Endothelial cell of umbilical vein (primary cell): ENCODE measurements at regions not wholly inside any gene's neighbourhood (a gene's known extent, or its start where the extent isn't known, plus 50 kb on each side); places are given as distances from the start of the nearest gene placed in this dataset.

Experiments
- BruUV-seq: library from RNA; stranded (reverse); fragments of 400-500 nt; replicated peaks from 2 replicates; lab custom pipeline; 2021; lab: Mats Ljungman, UMichigan
- CTCF ChIA-PET: fragments of 300-600, 350-600 bp; sonication (Branson Sonifier 250); formaldehyde crosslinking; loops from one replicate; lab custom pipeline; 2021; ENCODE audit warnings: antibody characterized with exemption, inconsistent platforms; lab: Charles Lee
- POLR2A ChIA-PET: fragments of 300-600, 350-600 bp; sonication (Branson Sonifier 250); formaldehyde crosslinking; loops from one replicate; lab custom pipeline; 2021; ENCODE audit warnings: antibody characterized with exemption, inconsistent platforms; lab: Charles Lee
- DNase-seq: peaks from one replicate; pipeline ENCODE4 v3.0.0-alpha.2; 2011; ENCODE audit warnings: low read depth, low spot score
- FAIRE-seq: peaks from 2 replicates; lab custom pipeline; 2011; peaks lifted over from hg19 to GRCh38; lab: Jason Lieb, UNC
- H2AFZ ChIP-seq: 2 replicates; pipeline ENCODE4 v1.6.0; 2012; ENCODE audit warnings: low read depth, low read length, control low read depth, inconsistent platforms
- H3K27ac ChIP-seq: 2 replicates; pipeline ENCODE4 v1.5.1; 2011; ENCODE audit warnings: low read depth, mild to moderate bottlenecking, control low read depth, low read length, moderate library complexity; ENCODE audit not compliant: insufficient read depth
- H3K27me3 ChIP-seq, 2 experiments: 2 replicates each; pipeline versions ENCODE4 v1.6.0 to v1.6.1; 2011; ENCODE audit warnings: low read length in 2 of 2, mixed read lengths in 1 of 2; ENCODE audit not compliant: control insufficient read depth in 2 of 2, insufficient read depth in 2 of 2
- H3K36me3 ChIP-seq, 2 experiments: 2 replicates in 1 of 2; 3 replicates in 1 of 2; pipeline ENCODE4 v1.5.1; 2011; ENCODE audit warnings: low read length in 2 of 2, mild to moderate bottlenecking in 1 of 2, moderate library complexity in 1 of 2; ENCODE audit not compliant: control insufficient read depth in 2 of 2, insufficient read depth in 2 of 2; ENCODE audit errors: extremely low read depth in 1 of 2
- H3K4me1 ChIP-seq: 3 replicates; pipeline ENCODE4 v1.5.1; 2011; ENCODE audit warnings: mild to moderate bottlenecking, low read length; ENCODE audit not compliant: control insufficient read depth, insufficient read depth; ENCODE audit errors: extremely low read depth
- H3K4me2 ChIP-seq: 2 replicates; pipeline ENCODE4 v1.6.1; 2011; ENCODE audit warnings: low read length, control low read depth, mixed read lengths; ENCODE audit not compliant: insufficient read depth
- H3K4me3 ChIP-seq, 3 experiments: fragments of 200-600 bp in 1 of 3; sonication (generic), shearing (Covaris generic) in 1 of 3; replicated peaks in 1 of 3; 2 replicates each; pipeline ENCODE4 v1.5.1; 2011 to 2016; ENCODE audit warnings: control low read depth in 3 of 3, low read length in 3 of 3, mild to moderate bottlenecking in 2 of 3, inconsistent platforms in 1 of 3, low read depth in 1 of 3, moderate library complexity in 1 of 3; ENCODE audit not compliant: insufficient read depth in 1 of 3
- H3K79me2 ChIP-seq: 2 replicates; pipeline ENCODE4 v1.6.0; 2012; ENCODE audit warnings: low read length, inconsistent platforms; ENCODE audit not compliant: control insufficient read depth, insufficient read depth
- H3K9ac ChIP-seq: replicated peaks from 2 replicates; pipeline ENCODE3; 2011; ENCODE audit warnings: low read length, control low read depth; ENCODE audit not compliant: insufficient read depth; ENCODE audit errors: extremely low read depth
- H3K9me1 ChIP-seq: replicated peaks from 3 replicates; pipeline ENCODE4 v1.6.0; 2011; ENCODE audit warnings: mild to moderate bottlenecking, low read length; ENCODE audit not compliant: control insufficient read depth, insufficient read depth; ENCODE audit errors: extremely low read depth
- H3K9me3 ChIP-seq: replicated peaks from 2 replicates; pipeline ENCODE4 v1.5.1; 2012; ENCODE audit warnings: low read length, inconsistent platforms; ENCODE audit not compliant: control insufficient read depth, insufficient read depth
- H4K20me1 ChIP-seq: replicated peaks from 2 replicates; pipeline ENCODE3; 2011; ENCODE audit warnings: mild to moderate bottlenecking, low read length; ENCODE audit not compliant: control insufficient read depth, insufficient read depth; ENCODE audit errors: extremely low read depth
- EZH2 ChIP-seq: IDR thresholded peaks from 2 replicates; pipeline ENCODE4 v1.6.1; 2012; ENCODE audit warnings: borderline replicate concordance, low read depth, mild to moderate bottlenecking, moderate library complexity, low read length, inconsistent platforms; ENCODE audit not compliant: severe bottlenecking
- FOS ChIP-seq: IDR thresholded peaks from 2 replicates; pipeline ENCODE4 v1.6.1; 2011; ENCODE audit warnings: mild to moderate bottlenecking, low read length, moderate library complexity, borderline replicate concordance; ENCODE audit not compliant: insufficient read depth
- GATA2 ChIP-seq: IDR thresholded peaks from 2 replicates; pipeline ENCODE4 v1.7.0; 2011; ENCODE audit warnings: low read depth, mild to moderate bottlenecking, moderate library complexity, mixed read lengths, low read length; ENCODE audit not compliant: insufficient read length, insufficient read depth
- JUN ChIP-seq: IDR thresholded peaks from 2 replicates; pipeline ENCODE4 v1.6.1; 2011; ENCODE audit warnings: borderline replicate concordance, low read depth; ENCODE audit not compliant: insufficient read length, insufficient read depth
- MYC ChIP-seq: IDR thresholded peaks from one replicate; pipeline ENCODE4 v1.6.1; 2011; ENCODE audit warnings: mild to moderate bottlenecking, low read depth, low read length
- POLR2A ChIP-seq: IDR thresholded peaks from 2 replicates; pipeline ENCODE4 v1.6.1; 2012; ENCODE audit warnings: low read depth, mild to moderate bottlenecking, control low read depth, low read length
- POLR2AphosphoS5 ChIP-seq: IDR thresholded peaks from 2 replicates; pipeline ENCODE4 v1.6.1; 2012; ENCODE audit warnings: low read depth, mild to moderate bottlenecking, control low read depth, low read length, moderate library complexity; ENCODE audit not compliant: insufficient read depth
- dilution Hi-C: fragments of 300-500 bp; cut with MboI; formaldehyde crosslinking; loops from one replicate; pipeline ENCODE4 v1.15.0; 2019; ENCODE audit warnings: low sequenced_read_pairs; ENCODE audit not compliant: extremely low pct_ligation_motif_present
- intact Hi-C: fragments of 100-400 bp; cut with micrococcal nuclease; formaldehyde crosslinking; loops from one replicate; pipeline ENCODE4 v1.10.0; 2022
- TF ChIP-seq, protein P1 (sequence below), 2 donors: IDR thresholded peaks; 1 replicate in 1 of 2; 2 replicates in 1 of 2; pipeline ENCODE4 v1.5.1; 2011; ENCODE audit warnings: low read length in 2 of 2, mild to moderate bottlenecking in 2 of 2, moderate library complexity in 2 of 2, control low read depth in 1 of 2, inconsistent platforms in 1 of 2, low read depth in 1 of 2; ENCODE audit not compliant: insufficient read depth in 1 of 2; ENCODE audit errors: extremely low read depth in 1 of 2
- TF ChIP-seq, protein P2 (sequence below): IDR thresholded peaks from 2 replicates; pipeline ENCODE4 v1.6.1; 2011; ENCODE audit not compliant: insufficient read depth, insufficient read length

- Histone ChIP-seq H4K20me1 (no peaks in the 10 kb centered on the region), H3K9me3 (no peaks in the 10 kb centered on the region), H3K9ac (no peak overlapping the region), H3K27me3 (peaks cover 2% of the 10 kb centered on the region in 2 experiments), H2AFZ (no peak overlapping the region), H3K79me2 (no peaks in the 10 kb centered on the region), H3K4me3 (no peak overlapping the region), H3K27ac (no peak overlapping the region), H3K4me2 (no peak overlapping the region), H3K4me1 (no peaks in the 10 kb centered on the region), H3K36me3 (no peaks in the 10 kb centered on the region), H3K9me1 (no peaks in the 10 kb centered on the region)
- BruUV-seq: no TSS peak
- intact Hi-C loops (no loop called here), dilution Hi-C loops (no loop called here)
- CTCF ChIA-PET: interaction anchor here (0.7 to 2.0 kb wide), 3 partner anchors 10 to 109 kb away, joined by 3 to 6 read pairs (median 4); no protein-coding TSS in a partner anchor
- FAIRE-seq (no peak), DNase-seq (no peak)
- TF ChIP-seq MYC (no peak), EZH2 (no peak), POLR2A (no peak), GATA2 (no peak), FOS (no peak), POLR2AphosphoS5 (no peak), JUN (no peak)
- TF ChIP-seq, protein P1, sequence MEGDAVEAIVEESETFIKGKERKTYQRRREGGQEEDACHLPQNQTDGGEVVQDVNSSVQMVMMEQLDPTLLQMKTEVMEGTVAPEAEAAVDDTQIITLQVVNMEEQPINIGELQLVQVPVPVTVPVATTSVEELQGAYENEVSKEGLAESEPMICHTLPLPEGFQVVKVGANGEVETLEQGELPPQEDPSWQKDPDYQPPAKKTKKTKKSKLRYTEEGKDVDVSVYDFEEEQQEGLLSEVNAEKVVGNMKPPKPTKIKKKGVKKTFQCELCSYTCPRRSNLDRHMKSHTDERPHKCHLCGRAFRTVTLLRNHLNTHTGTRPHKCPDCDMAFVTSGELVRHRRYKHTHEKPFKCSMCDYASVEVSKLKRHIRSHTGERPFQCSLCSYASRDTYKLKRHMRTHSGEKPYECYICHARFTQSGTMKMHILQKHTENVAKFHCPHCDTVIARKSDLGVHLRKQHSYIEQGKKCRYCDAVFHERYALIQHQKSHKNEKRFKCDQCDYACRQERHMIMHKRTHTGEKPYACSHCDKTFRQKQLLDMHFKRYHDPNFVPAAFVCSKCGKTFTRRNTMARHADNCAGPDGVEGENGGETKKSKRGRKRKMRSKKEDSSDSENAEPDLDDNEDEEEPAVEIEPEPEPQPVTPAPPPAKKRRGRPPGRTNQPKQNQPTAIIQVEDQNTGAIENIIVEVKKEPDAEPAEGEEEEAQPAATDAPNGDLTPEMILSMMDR (IDR thresholded peaks at IDR 0.05; ENCODE audit: extremely low read depth in 1 of 2, insufficient read depth in 1 of 2, low read depth in 1 of 2, low read length in 2 of 2): no peak
- TF ChIP-seq, protein P2, sequence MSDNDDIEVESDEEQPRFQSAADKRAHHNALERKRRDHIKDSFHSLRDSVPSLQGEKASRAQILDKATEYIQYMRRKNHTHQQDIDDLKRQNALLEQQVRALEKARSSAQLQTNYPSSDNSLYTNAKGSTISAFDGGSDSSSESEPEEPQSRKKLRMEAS: no peak
- POLR2A ChIA-PET: interaction anchor here (0.7 kb wide), 1 partner anchor 1425 kb away, joined by 3 read pairs; no protein-coding TSS in a partner anchor
These were observed 137.9 kb downstream of the METTL4 start for GRCh38 chr18:2433366-2433765.
